ENCODE measurements at regions not wholly inside any gene's neighbourhood (a gene's known extent, or its start where the extent isn't known, plus 50 kb on each side); places are given as distances from the start of the nearest gene placed in this dataset.
"Not testable (repeated sequence)": the region's sequence is repeated elsewhere in the genome, so short reads cannot be mapped to it uniquely, and the experiment has no call there.

DNA sequence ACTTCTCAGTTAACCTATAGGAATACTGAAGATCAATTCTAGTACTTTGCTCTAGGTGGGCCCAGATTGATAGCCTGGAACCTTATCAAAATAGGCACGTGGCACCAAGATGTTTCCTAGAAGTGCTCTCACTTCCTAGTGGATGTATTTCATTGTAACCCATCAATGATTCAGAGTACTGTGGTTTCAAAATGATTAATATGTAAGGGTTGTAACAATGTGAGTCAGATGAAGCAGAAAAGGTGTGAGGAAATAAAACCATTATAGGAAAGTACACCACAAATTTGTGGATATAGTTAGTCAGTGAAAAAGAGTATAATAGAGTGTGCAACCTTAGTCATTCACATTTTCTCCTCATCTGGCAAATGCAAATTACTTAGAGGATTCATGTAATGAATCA is 177.3 kb upstream of the FST start:
- H3K36me3 ChIP-seq (ENCODE audit: control insufficient read depth, insufficient read depth, low read length) = no peaks in the 10 kb centered on the region
- no peak overlapping the region for H3K27ac ChIP-seq (ENCODE audit: insufficient read depth, low read length, poor library complexity, severe bottlenecking)
- Mint-ChIP-seq H3K27me3 (no peaks in the 10 kb centered on the region), H3K4me1 (no peaks in the 10 kb centered on the region), H3K9me3 (peaks cover 0 to 14% (median 0%) of the 10 kb centered on the region in 7 donors), H3K27ac (no peak overlapping the region), H3K4me3 (no peak overlapping the region), H3K36me3 (no peaks in the 10 kb centered on the region)
- H3K4me1 ChIP-seq (ENCODE audit: control insufficient read depth, insufficient read depth, low read length, poor library complexity, severe bottlenecking) = no peaks in the 10 kb centered on the region
- no peaks in the 10 kb centered on the region for H3K27me3 ChIP-seq (ENCODE audit: control insufficient read depth, insufficient read depth, low read length)
- no peak for ATAC-seq (ENCODE audit: low read depth in 2 of 2)
- DNase-seq = no peak
- no peaks in the 10 kb centered on the region for H3K9me3 ChIP-seq (ENCODE audit: control insufficient read depth in 2 of 2, low read length in 2 of 2)
- H3K4me3 ChIP-seq (ENCODE audit: low read depth, low read length) = no peak overlapping the region

DNA sequence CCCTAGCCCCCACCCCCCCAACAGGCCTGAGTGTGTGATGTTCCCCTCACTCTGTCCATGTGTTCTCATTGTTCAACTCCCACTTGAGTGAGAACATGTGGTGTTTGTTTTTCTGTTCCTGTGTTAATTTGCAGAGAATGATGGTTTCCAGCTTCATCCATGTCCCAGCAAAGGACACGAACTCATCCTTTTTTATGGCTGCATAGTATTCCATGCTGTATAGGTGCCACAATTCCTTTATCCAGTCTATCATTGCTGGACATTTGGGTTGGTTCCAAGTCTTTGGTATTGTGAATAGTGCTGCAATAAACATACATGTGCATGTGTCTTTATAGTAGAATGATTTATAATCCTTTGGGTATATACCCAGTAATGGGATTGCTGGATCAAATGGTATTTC is 175.1 kb upstream of the FST start:
- not testable (repeated sequence) for H3K27me3 Mint-ChIP-seq; H3K27me3 ChIP-seq (ENCODE audit: control insufficient read depth, insufficient read depth, low read length); H3K27ac Mint-ChIP-seq; H3K36me3 ChIP-seq (ENCODE audit: control insufficient read depth, insufficient read depth, low read length); DNase-seq; H3K27ac ChIP-seq (ENCODE audit: insufficient read depth, low read length, poor library complexity, severe bottlenecking); H3K36me3 Mint-ChIP-seq; H3K9me3 ChIP-seq (ENCODE audit: control insufficient read depth in 2 of 2, low read length in 2 of 2); ATAC-seq (ENCODE audit: low read depth in 2 of 2); H3K4me1 Mint-ChIP-seq; H3K4me3 Mint-ChIP-seq; H3K4me1 ChIP-seq (ENCODE audit: control insufficient read depth, insufficient read depth, low read length, poor library complexity, severe bottlenecking); H3K4me3 ChIP-seq (ENCODE audit: low read depth, low read length)
- peaks cover 0 to 22% (median 3%) of the 10 kb centered on the region in 7 donors for H3K9me3 Mint-ChIP-seq

DNA sequence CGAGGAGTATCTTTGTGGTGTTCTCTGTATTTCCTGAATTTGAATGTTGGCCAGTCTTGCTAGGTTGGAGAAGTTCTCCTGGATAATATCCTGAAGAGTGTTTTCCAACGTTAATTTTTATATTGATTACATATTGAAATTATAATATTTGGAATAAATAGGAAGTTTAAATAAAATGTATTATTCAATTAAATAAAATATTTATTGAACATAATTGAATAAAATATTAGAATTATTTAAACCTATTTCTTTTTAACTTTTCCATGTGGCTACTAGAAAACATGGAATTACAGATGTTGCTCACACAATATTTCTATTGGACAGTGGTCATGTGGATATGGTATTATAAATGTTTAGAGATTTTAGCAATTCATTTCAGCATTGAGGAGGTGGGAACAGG is 170.8 kb upstream of the FST start:
- no peak for DNase-seq

DNA sequence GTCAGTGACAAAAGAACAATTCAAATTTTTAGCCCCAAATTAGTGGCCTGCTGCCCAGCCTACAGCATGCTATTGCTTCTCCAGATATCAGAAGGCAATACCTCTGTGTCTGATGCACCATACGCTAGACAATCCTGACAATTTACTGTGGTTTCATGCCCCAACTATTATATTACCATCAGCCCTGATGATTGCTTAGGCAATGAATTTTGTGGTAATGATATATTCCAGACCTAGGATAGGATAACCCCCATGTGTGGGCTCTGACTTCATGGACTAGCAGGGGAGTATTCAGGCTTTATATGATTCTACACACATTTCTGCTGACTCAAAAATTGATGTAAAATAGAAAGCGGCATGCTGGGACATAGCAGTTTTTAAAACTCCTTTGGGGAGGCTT is 168.7 kb upstream of the FST start:
- no peak for DNase-seq
- peaks cover 0 to 22% (median 5%) of the 10 kb centered on the region in 7 donors for H3K9me3 Mint-ChIP-seq
- H3K9me3 ChIP-seq (ENCODE audit: control insufficient read depth in 2 of 2, low read length in 2 of 2) = no peaks in the 10 kb centered on the region
- H3K4me3 ChIP-seq (ENCODE audit: low read depth, low read length) = no peak overlapping the region
- H3K27ac ChIP-seq (ENCODE audit: insufficient read depth, low read length, poor library complexity, severe bottlenecking) = no peak overlapping the region
- no peaks in the 10 kb centered on the region for H3K36me3 ChIP-seq (ENCODE audit: control insufficient read depth, insufficient read depth, low read length)
- no peaks in the 10 kb centered on the region for H3K4me1 Mint-ChIP-seq
- H3K27me3 Mint-ChIP-seq = peaks cover 7% of the 10 kb centered on the region
- no peak overlapping the region for H3K27ac Mint-ChIP-seq
- no peaks in the 10 kb centered on the region for H3K4me1 ChIP-seq (ENCODE audit: control insufficient read depth, insufficient read depth, low read length, poor library complexity, severe bottlenecking)
- H3K4me3 Mint-ChIP-seq = no peak overlapping the region
- no peaks in the 10 kb centered on the region for H3K36me3 Mint-ChIP-seq
- ATAC-seq (ENCODE audit: low read depth in 2 of 2) = no peak
- H3K27me3 ChIP-seq (ENCODE audit: control insufficient read depth, insufficient read depth, low read length) = no peaks in the 10 kb centered on the region

More for the DNA sequence above, 170.8 kb upstream of the FST start:
- peaks cover 7% of the 10 kb centered on the region for H3K27me3 Mint-ChIP-seq
- Histone ChIP-seq H3K27me3 (ENCODE audit: control insufficient read depth, insufficient read depth, low read length) (no peaks in the 10 kb centered on the region), H3K4me1 (ENCODE audit: control insufficient read depth, insufficient read depth, low read length, poor library complexity, severe bottlenecking) (no peaks in the 10 kb centered on the region), H3K27ac (ENCODE audit: insufficient read depth, low read length, poor library complexity, severe bottlenecking) (no peak overlapping the region), H3K9me3 (ENCODE audit: control insufficient read depth in 2 of 2, low read length in 2 of 2) (no peaks in the 10 kb centered on the region), H3K36me3 (ENCODE audit: control insufficient read depth, insufficient read depth, low read length) (no peaks in the 10 kb centered on the region), H3K4me3 (ENCODE audit: low read depth, low read length) (no peak overlapping the region)
- H3K9me3 Mint-ChIP-seq = peaks cover 0 to 22% (median 4%) of the 10 kb centered on the region in 7 donors
- H3K4me3 Mint-ChIP-seq = no peak overlapping the region
- H3K27ac Mint-ChIP-seq = no peak overlapping the region
- H3K4me1 Mint-ChIP-seq = no peaks in the 10 kb centered on the region
- no peaks in the 10 kb centered on the region for H3K36me3 Mint-ChIP-seq
- no peak for ATAC-seq (ENCODE audit: low read depth in 2 of 2)

DNA sequence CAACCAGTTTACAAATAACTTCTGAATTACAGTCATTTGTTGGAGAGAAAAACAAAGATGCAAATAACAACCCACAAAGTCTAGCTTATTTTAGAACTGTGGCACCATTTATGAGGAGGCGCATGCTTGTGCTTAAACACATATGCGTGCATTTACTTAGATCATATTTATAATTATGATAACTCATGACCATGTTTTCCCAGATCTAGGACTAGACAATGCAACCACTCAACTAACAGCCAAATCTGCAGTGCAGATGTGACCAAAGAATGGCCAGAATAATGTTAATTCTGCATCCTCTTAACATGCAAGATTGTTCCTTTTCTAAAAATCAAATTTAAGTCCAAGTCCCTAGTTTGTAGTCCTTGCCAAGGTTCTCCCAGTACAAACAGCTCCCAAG is 167.3 kb upstream of the FST start:
- no peaks in the 10 kb centered on the region for H3K4me1 Mint-ChIP-seq

DNA sequence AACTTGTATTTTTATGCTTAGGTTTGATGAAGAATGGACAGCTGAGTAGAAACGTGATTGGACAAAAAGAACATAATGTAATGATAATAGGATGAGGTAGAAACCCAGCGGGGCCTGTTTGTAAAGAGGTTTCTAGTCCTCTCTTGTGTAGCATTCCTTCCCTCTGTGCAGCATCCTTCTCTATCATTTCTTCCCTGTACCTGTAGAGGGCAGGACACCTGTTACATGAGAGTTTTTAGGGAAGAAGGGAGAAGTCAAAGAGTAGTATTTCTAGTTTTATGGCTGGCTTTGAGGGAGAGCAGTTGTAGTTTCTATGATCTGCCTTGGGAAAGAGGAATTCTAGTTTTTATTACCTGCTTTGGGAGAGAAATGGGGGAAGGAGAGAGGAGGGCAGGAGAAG is 162.1 kb upstream of the FST start:
- no peak overlapping the region for H3K27ac ChIP-seq (ENCODE audit: insufficient read depth, low read length, poor library complexity, severe bottlenecking)
- no peaks in the 10 kb centered on the region for H3K36me3 Mint-ChIP-seq
- peaks cover 2 to 11% (median 4%) of the 10 kb centered on the region in 7 donors for H3K9me3 Mint-ChIP-seq
- no peak overlapping the region for H3K4me3 Mint-ChIP-seq
- H3K4me1 Mint-ChIP-seq = no peaks in the 10 kb centered on the region
- no peak for DNase-seq
- ATAC-seq (ENCODE audit: low read depth in 2 of 2) = no peak
- H3K36me3 ChIP-seq (ENCODE audit: control insufficient read depth, insufficient read depth, low read length) = no peaks in the 10 kb centered on the region
- H3K27ac Mint-ChIP-seq = no peak overlapping the region
- H3K4me1 ChIP-seq (ENCODE audit: control insufficient read depth, insufficient read depth, low read length, poor library complexity, severe bottlenecking) = no peaks in the 10 kb centered on the region
- H3K27me3 Mint-ChIP-seq = no peaks in the 10 kb centered on the region
- H3K4me3 ChIP-seq (ENCODE audit: low read depth, low read length) = no peak overlapping the region
- no peaks in the 10 kb centered on the region for H3K9me3 ChIP-seq (ENCODE audit: control insufficient read depth in 2 of 2, low read length in 2 of 2)
- H3K27me3 ChIP-seq (ENCODE audit: control insufficient read depth, insufficient read depth, low read length) = no peaks in the 10 kb centered on the region

More for the DNA sequence above, 167.3 kb upstream of the FST start:
- Histone ChIP-seq H3K4me3 (ENCODE audit: low read depth, low read length) (no peak overlapping the region), H3K27me3 (ENCODE audit: control insufficient read depth, insufficient read depth, low read length) (no peaks in the 10 kb centered on the region), H3K27ac (ENCODE audit: insufficient read depth, low read length, poor library complexity, severe bottlenecking) (no peak overlapping the region), H3K9me3 (ENCODE audit: control insufficient read depth in 2 of 2, low read length in 2 of 2) (no peaks in the 10 kb centered on the region), H3K4me1 (ENCODE audit: control insufficient read depth, insufficient read depth, low read length, poor library complexity, severe bottlenecking) (no peaks in the 10 kb centered on the region), H3K36me3 (ENCODE audit: control insufficient read depth, insufficient read depth, low read length) (no peaks in the 10 kb centered on the region)
- Mint-ChIP-seq H3K27ac (no peak overlapping the region), H3K4me3 (no peak overlapping the region), H3K9me3 (peaks cover 0 to 19% (median 5%) of the 10 kb centered on the region in 7 donors), H3K36me3 (no peaks in the 10 kb centered on the region), H3K27me3 (peaks cover 7% of the 10 kb centered on the region)
- ATAC-seq (ENCODE audit: low read depth in 2 of 2) = no peak
- no peak for DNase-seq

DNA sequence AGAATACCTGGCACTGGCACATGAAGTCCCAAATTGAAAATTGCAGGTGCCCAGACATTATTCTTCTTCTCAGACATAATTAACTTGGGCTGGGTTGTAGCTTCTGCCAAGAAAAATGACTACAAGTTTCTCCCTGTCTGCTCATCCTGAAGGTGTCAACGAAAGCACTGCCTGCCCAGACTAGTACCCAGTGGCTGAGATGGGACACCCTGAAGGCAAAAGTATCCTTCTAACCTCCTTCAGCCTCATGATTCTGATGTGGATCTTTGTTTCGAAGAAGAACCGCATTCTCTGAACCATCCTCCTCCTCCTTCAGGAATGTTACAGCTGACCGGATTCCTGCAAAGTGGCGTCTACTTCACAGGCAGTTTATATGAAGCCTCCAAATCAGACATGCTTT is 161.1 kb upstream of the FST start:
- H3K9me3 Mint-ChIP-seq = peaks cover 2 to 11% (median 4%) of the 10 kb centered on the region in 7 donors
- Histone ChIP-seq H3K9me3 (ENCODE audit: control insufficient read depth in 2 of 2, low read length in 2 of 2) (no peaks in the 10 kb centered on the region), H3K4me3 (ENCODE audit: low read depth, low read length) (no peak overlapping the region), H3K4me1 (ENCODE audit: control insufficient read depth, insufficient read depth, low read length, poor library complexity, severe bottlenecking) (no peaks in the 10 kb centered on the region), H3K27ac (ENCODE audit: insufficient read depth, low read length, poor library complexity, severe bottlenecking) (no peak overlapping the region), H3K27me3 (ENCODE audit: control insufficient read depth, insufficient read depth, low read length) (no peaks in the 10 kb centered on the region), H3K36me3 (ENCODE audit: control insufficient read depth, insufficient read depth, low read length) (no peaks in the 10 kb centered on the region)
- ATAC-seq (ENCODE audit: low read depth in 2 of 2) (no peak), DNase-seq (no peak)
- H3K27ac Mint-ChIP-seq = no peak overlapping the region
- H3K4me3 Mint-ChIP-seq = no peak overlapping the region
- no peaks in the 10 kb centered on the region for H3K36me3 Mint-ChIP-seq
- H3K27me3 Mint-ChIP-seq = no peaks in the 10 kb centered on the region
- no peaks in the 10 kb centered on the region for H3K4me1 Mint-ChIP-seq

DNA sequence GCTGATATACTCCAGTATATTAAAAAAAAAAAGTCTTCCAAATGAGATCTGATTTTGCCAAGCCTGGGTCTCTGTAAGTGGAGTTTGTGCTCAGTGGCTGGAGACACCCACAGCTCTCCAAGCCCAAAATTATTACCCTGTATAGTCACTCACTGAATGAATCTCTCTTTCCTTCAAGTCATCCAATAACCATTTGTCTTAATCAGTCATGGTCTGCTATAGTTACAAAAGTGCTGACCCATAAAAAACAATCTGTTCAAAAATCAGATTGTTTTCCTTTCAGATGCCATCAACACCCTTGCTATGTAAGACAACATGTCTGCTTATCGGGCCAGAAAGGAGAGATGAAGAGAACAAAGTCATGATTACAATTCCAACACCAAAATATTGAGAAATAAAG is 159.4 kb upstream of the FST start:
- no peaks in the 10 kb centered on the region for H3K36me3 Mint-ChIP-seq
- H3K9me3 Mint-ChIP-seq = peaks cover 0 to 4% (median 2%) of the 10 kb centered on the region in 7 donors
- Histone ChIP-seq H3K27ac (ENCODE audit: insufficient read depth, low read length, poor library complexity, severe bottlenecking) (no peak overlapping the region), H3K4me3 (ENCODE audit: low read depth, low read length) (no peak overlapping the region), H3K27me3 (ENCODE audit: control insufficient read depth, insufficient read depth, low read length) (no peaks in the 10 kb centered on the region), H3K4me1 (ENCODE audit: control insufficient read depth, insufficient read depth, low read length, poor library complexity, severe bottlenecking) (no peaks in the 10 kb centered on the region), H3K36me3 (ENCODE audit: control insufficient read depth, insufficient read depth, low read length) (no peaks in the 10 kb centered on the region), H3K9me3 (ENCODE audit: control insufficient read depth in 2 of 2, low read length in 2 of 2) (no peaks in the 10 kb centered on the region)
- DNase-seq (no peak), ATAC-seq (ENCODE audit: low read depth in 2 of 2) (no peak)
- H3K27ac Mint-ChIP-seq = no peak overlapping the region
- H3K4me3 Mint-ChIP-seq = no peak overlapping the region
- H3K4me1 Mint-ChIP-seq = no peaks in the 10 kb centered on the region
- H3K27me3 Mint-ChIP-seq = no peaks in the 10 kb centered on the region

Measured in CD4-positive, CD25-positive, alpha-beta regulatory T cell (primary cell).